Endothelial cell of umbilical vein (primary cell): ENCODE measurements at regions not wholly inside any gene's neighbourhood (a gene's known extent, or its start where the extent isn't known, plus 50 kb on each side); places are given as distances from the start of the nearest gene placed in this dataset.

Experiments
- EZH2 ChIP-seq: IDR thresholded peaks from 2 replicates; pipeline ENCODE4 v1.6.1; 2012; ENCODE audit warnings: borderline replicate concordance, low read depth, mild to moderate bottlenecking, moderate library complexity, low read length, inconsistent platforms; ENCODE audit not compliant: severe bottlenecking
- FOS ChIP-seq: IDR thresholded peaks from 2 replicates; pipeline ENCODE4 v1.6.1; 2011; ENCODE audit warnings: mild to moderate bottlenecking, low read length, moderate library complexity, borderline replicate concordance; ENCODE audit not compliant: insufficient read depth
- GATA2 ChIP-seq: IDR thresholded peaks from 2 replicates; pipeline ENCODE4 v1.7.0; 2011; ENCODE audit warnings: low read depth, mild to moderate bottlenecking, moderate library complexity, mixed read lengths, low read length; ENCODE audit not compliant: insufficient read length, insufficient read depth
- JUN ChIP-seq: IDR thresholded peaks from 2 replicates; pipeline ENCODE4 v1.6.1; 2011; ENCODE audit warnings: borderline replicate concordance, low read depth; ENCODE audit not compliant: insufficient read length, insufficient read depth
- MYC ChIP-seq: IDR thresholded peaks from one replicate; pipeline ENCODE4 v1.6.1; 2011; ENCODE audit warnings: mild to moderate bottlenecking, low read depth, low read length
- POLR2A ChIP-seq: IDR thresholded peaks from 2 replicates; pipeline ENCODE4 v1.6.1; 2012; ENCODE audit warnings: low read depth, mild to moderate bottlenecking, control low read depth, low read length
- POLR2AphosphoS5 ChIP-seq: IDR thresholded peaks from 2 replicates; pipeline ENCODE4 v1.6.1; 2012; ENCODE audit warnings: low read depth, mild to moderate bottlenecking, control low read depth, low read length, moderate library complexity; ENCODE audit not compliant: insufficient read depth
- TF ChIP-seq, protein P1 (sequence below), 2 donors: IDR thresholded peaks; 1 replicate in 1 of 2; 2 replicates in 1 of 2; pipeline ENCODE4 v1.5.1; 2011; ENCODE audit warnings: low read length in 2 of 2, mild to moderate bottlenecking in 2 of 2, moderate library complexity in 2 of 2, control low read depth in 1 of 2, inconsistent platforms in 1 of 2, low read depth in 1 of 2; ENCODE audit not compliant: insufficient read depth in 1 of 2; ENCODE audit errors: extremely low read depth in 1 of 2
- TF ChIP-seq, protein P2 (sequence below): IDR thresholded peaks from 2 replicates; pipeline ENCODE4 v1.6.1; 2011; ENCODE audit not compliant: insufficient read depth, insufficient read length

DNA sequence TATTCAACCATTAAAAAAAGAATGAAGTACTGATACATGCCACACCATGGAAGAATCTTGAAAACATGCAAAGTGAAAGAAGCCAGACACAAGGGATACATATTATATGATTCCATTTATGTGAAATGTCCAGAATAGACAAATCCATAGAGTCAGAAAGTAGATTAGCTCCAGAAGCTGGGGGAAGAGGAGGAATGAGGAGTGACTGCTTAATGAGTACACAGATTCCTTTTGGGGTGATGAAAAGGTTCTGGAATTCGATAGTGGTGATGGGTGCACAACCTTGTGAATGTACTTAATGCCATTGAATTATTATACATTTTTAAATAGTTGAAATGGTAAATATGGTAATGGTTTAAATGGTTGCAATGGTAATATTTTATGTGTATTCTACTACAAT, 90.6 kb upstream of the SPATA12 start:
- TF ChIP-seq, protein P1, sequence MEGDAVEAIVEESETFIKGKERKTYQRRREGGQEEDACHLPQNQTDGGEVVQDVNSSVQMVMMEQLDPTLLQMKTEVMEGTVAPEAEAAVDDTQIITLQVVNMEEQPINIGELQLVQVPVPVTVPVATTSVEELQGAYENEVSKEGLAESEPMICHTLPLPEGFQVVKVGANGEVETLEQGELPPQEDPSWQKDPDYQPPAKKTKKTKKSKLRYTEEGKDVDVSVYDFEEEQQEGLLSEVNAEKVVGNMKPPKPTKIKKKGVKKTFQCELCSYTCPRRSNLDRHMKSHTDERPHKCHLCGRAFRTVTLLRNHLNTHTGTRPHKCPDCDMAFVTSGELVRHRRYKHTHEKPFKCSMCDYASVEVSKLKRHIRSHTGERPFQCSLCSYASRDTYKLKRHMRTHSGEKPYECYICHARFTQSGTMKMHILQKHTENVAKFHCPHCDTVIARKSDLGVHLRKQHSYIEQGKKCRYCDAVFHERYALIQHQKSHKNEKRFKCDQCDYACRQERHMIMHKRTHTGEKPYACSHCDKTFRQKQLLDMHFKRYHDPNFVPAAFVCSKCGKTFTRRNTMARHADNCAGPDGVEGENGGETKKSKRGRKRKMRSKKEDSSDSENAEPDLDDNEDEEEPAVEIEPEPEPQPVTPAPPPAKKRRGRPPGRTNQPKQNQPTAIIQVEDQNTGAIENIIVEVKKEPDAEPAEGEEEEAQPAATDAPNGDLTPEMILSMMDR (IDR thresholded peaks at IDR 0.05; ENCODE audit: extremely low read depth in 1 of 2, insufficient read depth in 1 of 2, low read depth in 1 of 2, low read length in 2 of 2) = no peak
- TF ChIP-seq, protein P2, sequence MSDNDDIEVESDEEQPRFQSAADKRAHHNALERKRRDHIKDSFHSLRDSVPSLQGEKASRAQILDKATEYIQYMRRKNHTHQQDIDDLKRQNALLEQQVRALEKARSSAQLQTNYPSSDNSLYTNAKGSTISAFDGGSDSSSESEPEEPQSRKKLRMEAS = no peak
- TF ChIP-seq POLR2A (no peak), EZH2 (no peak), MYC (no peak), POLR2AphosphoS5 (no peak), FOS (no peak), JUN (no peak), GATA2 (no peak)
